ENCODE measurements at regions not wholly inside any gene's neighbourhood (a gene's known extent, or its start where the extent isn't known, plus 50 kb on each side); places are given as distances from the start of the nearest gene placed in this dataset.

DNA sequence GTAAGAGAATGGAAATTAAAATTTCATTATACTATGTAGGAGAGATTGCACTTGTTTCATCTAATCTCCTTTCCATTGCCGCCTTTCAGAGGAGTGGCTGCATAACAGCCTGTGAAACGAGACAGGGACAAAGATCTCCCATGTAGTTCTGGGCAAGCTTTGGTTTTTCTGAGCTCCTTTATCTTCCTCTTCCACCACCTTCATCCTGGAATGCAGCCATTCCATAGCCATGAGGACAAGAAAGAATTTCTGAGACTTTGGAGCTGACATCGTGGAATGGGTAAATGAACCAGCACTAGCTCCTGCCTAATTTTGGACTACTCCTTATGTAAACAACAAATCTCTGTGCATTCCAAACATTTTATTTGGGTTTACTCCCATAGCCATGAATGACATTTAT lies 1587.3 kb upstream of the TENM3 start:
- Histone ChIP-seq H3K4me1 (ENCODE audit: low read length) (no peaks in the 10 kb centered on the region), H3K9me3 (ENCODE audit: low read length) (no peaks in the 10 kb centered on the region), H3K4me3 (ENCODE audit: low read length) (no peak overlapping the region), H3K27me3 (ENCODE audit: low read length) (no peaks in the 10 kb centered on the region), H4K20me1 (ENCODE audit: insufficient read depth, low read depth, low read length) (no peaks in the 10 kb centered on the region), H3K4me2 (ENCODE audit: low read depth, low read length, poor library complexity, severe bottlenecking) (no peak overlapping the region), H2AFZ (ENCODE audit: low read length) (no peak overlapping the region), H3K36me3 (ENCODE audit: insufficient read depth, low read length) (no peaks in the 10 kb centered on the region), H3K9me2 (replicated peaks; ENCODE audit: insufficient read depth, low read length) (no peaks in the 10 kb centered on the region), H3K27ac (ENCODE audit: low read length) (no peak overlapping the region), H3K9ac (ENCODE audit: low read length) (no peak overlapping the region), H3K79me2 (ENCODE audit: low read length) (no peaks in the 10 kb centered on the region)
- DNase-seq = no peak

- DNase-seq = no peak
- no peaks in the 10 kb centered on the region for H3K79me2 ChIP-seq (ENCODE audit: low read length)
- H2AFZ ChIP-seq (ENCODE audit: low read length) = no peak overlapping the region
- H3K4me3 ChIP-seq (ENCODE audit: low read length) = no peak overlapping the region
- no peaks in the 10 kb centered on the region for H3K4me1 ChIP-seq (ENCODE audit: low read length)
- H3K9ac ChIP-seq (ENCODE audit: low read length) = no peak overlapping the region
- H3K27ac ChIP-seq (ENCODE audit: low read length) = no peak overlapping the region
- H3K36me3 ChIP-seq (ENCODE audit: insufficient read depth, low read length) = no peaks in the 10 kb centered on the region
- H4K20me1 ChIP-seq (ENCODE audit: insufficient read depth, low read depth, low read length) = no peaks in the 10 kb centered on the region
- H3K4me2 ChIP-seq (ENCODE audit: low read depth, low read length, poor library complexity, severe bottlenecking) = no peak overlapping the region
- no peaks in the 10 kb centered on the region for H3K9me2 ChIP-seq (replicated peaks; ENCODE audit: insufficient read depth, low read length)
- no peaks in the 10 kb centered on the region for H3K9me3 ChIP-seq (ENCODE audit: low read length)
- H3K27me3 ChIP-seq (ENCODE audit: low read length) = no peaks in the 10 kb centered on the region
These were observed 1585.3 kb upstream of the TENM3 start for GRCh38 chr4:180657881-180658280.

DNA sequence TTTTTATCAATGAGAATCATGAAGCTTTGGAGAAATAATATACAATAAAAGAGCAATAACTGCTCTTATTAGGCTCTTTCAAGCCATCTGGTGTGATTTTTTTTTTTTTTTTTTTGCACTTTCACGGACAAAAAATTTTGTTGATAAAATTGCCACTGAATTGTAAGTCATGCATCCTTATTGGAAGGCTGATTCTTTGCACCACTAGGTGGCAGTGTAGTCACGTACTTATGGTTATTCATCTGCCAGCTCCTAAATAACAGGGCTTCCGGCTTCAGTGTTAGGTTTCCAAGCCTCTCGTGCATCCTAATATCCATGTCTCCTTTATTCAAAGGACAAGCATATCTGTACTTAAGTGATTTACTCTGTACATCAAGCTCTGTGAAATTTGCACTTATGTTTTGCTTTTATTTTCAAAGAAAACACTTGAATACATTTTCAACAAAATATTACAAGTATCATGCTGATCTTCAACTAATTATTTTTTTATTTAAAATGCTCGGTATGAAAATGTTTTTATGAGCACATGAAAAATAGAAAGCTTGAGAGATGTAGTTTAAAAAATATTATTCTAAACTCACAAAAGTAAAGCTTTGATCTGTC lies 1578.3 kb upstream of the TENM3 start:
- Histone ChIP-seq H4K20me1 (ENCODE audit: insufficient read depth, low read depth, low read length) (no peaks in the 10 kb centered on the region), H3K4me1 (ENCODE audit: low read length) (no peaks in the 10 kb centered on the region), H3K4me2 (ENCODE audit: low read depth, low read length, poor library complexity, severe bottlenecking) (no peak overlapping the region), H3K27me3 (ENCODE audit: low read length) (no peaks in the 10 kb centered on the region), H3K9me3 (ENCODE audit: low read length) (no peaks in the 10 kb centered on the region), H3K79me2 (ENCODE audit: low read length) (no peaks in the 10 kb centered on the region), H3K9me2 (replicated peaks; ENCODE audit: insufficient read depth, low read length) (no peaks in the 10 kb centered on the region), H3K9ac (ENCODE audit: low read length) (no peak overlapping the region), H2AFZ (ENCODE audit: low read length) (no peak overlapping the region), H3K27ac (ENCODE audit: low read length) (no peak overlapping the region), H3K36me3 (ENCODE audit: insufficient read depth, low read length) (no peaks in the 10 kb centered on the region), H3K4me3 (ENCODE audit: low read length) (no peak overlapping the region)
- DNase-seq = peak; percentile 85

DNA sequence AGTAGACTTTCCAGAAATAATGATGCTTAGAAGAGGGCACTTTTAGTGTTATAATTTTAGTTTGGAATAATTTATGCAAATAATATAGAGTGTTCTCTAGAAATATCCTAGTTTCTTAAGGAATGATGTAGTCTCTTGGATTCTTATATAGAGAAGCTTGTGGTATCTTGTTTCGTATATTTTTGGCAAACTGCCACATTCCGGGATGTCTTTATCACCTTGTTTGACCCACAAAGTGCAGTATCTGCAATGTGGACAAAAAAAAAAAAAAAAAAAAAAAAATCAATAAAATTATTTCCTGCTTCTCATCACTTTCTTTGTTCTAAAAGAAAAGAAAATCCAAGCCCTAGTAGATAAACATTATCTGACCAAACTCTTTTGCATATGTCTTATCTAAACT lies 1577.7 kb upstream of the TENM3 start:
- H3K4me2 ChIP-seq (ENCODE audit: low read depth, low read length, poor library complexity, severe bottlenecking) = no peak overlapping the region
- H3K4me1 ChIP-seq (ENCODE audit: low read length) = no peaks in the 10 kb centered on the region
- H4K20me1 ChIP-seq (ENCODE audit: insufficient read depth, low read depth, low read length) = no peaks in the 10 kb centered on the region
- no peak for DNase-seq
- H3K9me2 ChIP-seq (replicated peaks; ENCODE audit: insufficient read depth, low read length) = no peaks in the 10 kb centered on the region
- no peak overlapping the region for H3K4me3 ChIP-seq (ENCODE audit: low read length)
- no peaks in the 10 kb centered on the region for H3K36me3 ChIP-seq (ENCODE audit: insufficient read depth, low read length)
- H3K9me3 ChIP-seq (ENCODE audit: low read length) = no peaks in the 10 kb centered on the region
- no peak overlapping the region for H3K27ac ChIP-seq (ENCODE audit: low read length)
- no peak overlapping the region for H3K9ac ChIP-seq (ENCODE audit: low read length)
- H2AFZ ChIP-seq (ENCODE audit: low read length) = no peak overlapping the region
- no peaks in the 10 kb centered on the region for H3K27me3 ChIP-seq (ENCODE audit: low read length)
- H3K79me2 ChIP-seq (ENCODE audit: low read length) = no peaks in the 10 kb centered on the region

GRCh38 chr4:180665994-180666824 lies 1577.0 kb upstream of the TENM3 start:
- no peaks in the 10 kb centered on the region for H3K4me1 ChIP-seq (ENCODE audit: low read length)
- peak; percentile 75 for DNase-seq
- no peaks in the 10 kb centered on the region for H3K79me2 ChIP-seq (ENCODE audit: low read length)
- H3K9me2 ChIP-seq (replicated peaks; ENCODE audit: insufficient read depth, low read length) = no peaks in the 10 kb centered on the region
- no peaks in the 10 kb centered on the region for H3K36me3 ChIP-seq (ENCODE audit: insufficient read depth, low read length)
- H2AFZ ChIP-seq (ENCODE audit: low read length) = no peak overlapping the region
- no peak overlapping the region for H3K9ac ChIP-seq (ENCODE audit: low read length)
- no peaks in the 10 kb centered on the region for H3K9me3 ChIP-seq (ENCODE audit: low read length)
- H3K4me2 ChIP-seq (ENCODE audit: low read depth, low read length, poor library complexity, severe bottlenecking) = no peak overlapping the region
- H3K27ac ChIP-seq (ENCODE audit: low read length) = no peak overlapping the region
- no peak overlapping the region for H3K4me3 ChIP-seq (ENCODE audit: low read length)
- H4K20me1 ChIP-seq (ENCODE audit: insufficient read depth, low read depth, low read length) = no peaks in the 10 kb centered on the region
- no peaks in the 10 kb centered on the region for H3K27me3 ChIP-seq (ENCODE audit: low read length)

DNA sequence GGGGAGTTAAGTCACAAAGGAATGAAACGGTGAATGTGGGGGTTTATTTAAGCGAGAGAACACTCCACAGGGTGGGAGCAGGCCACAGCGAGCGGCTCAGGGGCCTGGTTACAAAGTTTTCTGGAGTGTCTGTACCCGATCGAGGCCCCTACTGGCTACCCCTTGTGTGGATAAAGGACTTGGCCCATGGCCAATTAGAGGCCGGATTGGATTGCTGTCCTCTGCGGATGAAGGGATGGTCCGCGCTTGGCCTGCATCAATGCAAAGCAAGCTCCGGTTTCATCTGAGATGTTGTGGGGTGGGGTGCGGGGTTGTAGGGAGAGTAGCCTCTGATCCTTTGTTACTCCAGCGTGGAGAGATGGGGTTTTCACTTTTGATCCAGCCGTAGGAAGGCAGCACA lies 1574.5 kb upstream of the TENM3 start:
- no peaks in the 10 kb centered on the region for H3K27me3 ChIP-seq (ENCODE audit: low read length)

GRCh38 chr4:180669680-180670079 lies 1573.5 kb upstream of the TENM3 start:
- Histone ChIP-seq H3K4me2 (ENCODE audit: low read depth, low read length, poor library complexity, severe bottlenecking) (no peak overlapping the region), H3K27ac (ENCODE audit: low read length) (no peak overlapping the region), H2AFZ (ENCODE audit: low read length) (no peak overlapping the region), H3K36me3 (ENCODE audit: insufficient read depth, low read length) (no peaks in the 10 kb centered on the region), H3K9me3 (ENCODE audit: low read length) (no peaks in the 10 kb centered on the region), H3K79me2 (ENCODE audit: low read length) (no peaks in the 10 kb centered on the region), H4K20me1 (ENCODE audit: insufficient read depth, low read depth, low read length) (no peaks in the 10 kb centered on the region), H3K27me3 (ENCODE audit: low read length) (no peaks in the 10 kb centered on the region), H3K4me3 (ENCODE audit: low read length) (no peak overlapping the region), H3K9ac (ENCODE audit: low read length) (no peak overlapping the region), H3K4me1 (ENCODE audit: low read length) (no peaks in the 10 kb centered on the region), H3K9me2 (replicated peaks; ENCODE audit: insufficient read depth, low read length) (no peaks in the 10 kb centered on the region)
- DNase-seq = no peak

More for the DNA sequence above, 1574.5 kb upstream of the TENM3 start:
- H2AFZ ChIP-seq (ENCODE audit: low read length) = no peak overlapping the region
- no peaks in the 10 kb centered on the region for H3K4me1 ChIP-seq (ENCODE audit: low read length)
- no peaks in the 10 kb centered on the region for H3K79me2 ChIP-seq (ENCODE audit: low read length)
- H3K4me3 ChIP-seq (ENCODE audit: low read length) = no peak overlapping the region
- H3K27ac ChIP-seq (ENCODE audit: low read length) = no peak overlapping the region
- no peaks in the 10 kb centered on the region for H3K36me3 ChIP-seq (ENCODE audit: insufficient read depth, low read length)
- H3K9me3 ChIP-seq (ENCODE audit: low read length) = no peaks in the 10 kb centered on the region
- DNase-seq = no peak
- H3K4me2 ChIP-seq (ENCODE audit: low read depth, low read length, poor library complexity, severe bottlenecking) = no peak overlapping the region
- no peaks in the 10 kb centered on the region for H4K20me1 ChIP-seq (ENCODE audit: insufficient read depth, low read depth, low read length)
- H3K9me2 ChIP-seq (replicated peaks; ENCODE audit: insufficient read depth, low read length) = no peaks in the 10 kb centered on the region
- no peak overlapping the region for H3K9ac ChIP-seq (ENCODE audit: low read length)

DNA sequence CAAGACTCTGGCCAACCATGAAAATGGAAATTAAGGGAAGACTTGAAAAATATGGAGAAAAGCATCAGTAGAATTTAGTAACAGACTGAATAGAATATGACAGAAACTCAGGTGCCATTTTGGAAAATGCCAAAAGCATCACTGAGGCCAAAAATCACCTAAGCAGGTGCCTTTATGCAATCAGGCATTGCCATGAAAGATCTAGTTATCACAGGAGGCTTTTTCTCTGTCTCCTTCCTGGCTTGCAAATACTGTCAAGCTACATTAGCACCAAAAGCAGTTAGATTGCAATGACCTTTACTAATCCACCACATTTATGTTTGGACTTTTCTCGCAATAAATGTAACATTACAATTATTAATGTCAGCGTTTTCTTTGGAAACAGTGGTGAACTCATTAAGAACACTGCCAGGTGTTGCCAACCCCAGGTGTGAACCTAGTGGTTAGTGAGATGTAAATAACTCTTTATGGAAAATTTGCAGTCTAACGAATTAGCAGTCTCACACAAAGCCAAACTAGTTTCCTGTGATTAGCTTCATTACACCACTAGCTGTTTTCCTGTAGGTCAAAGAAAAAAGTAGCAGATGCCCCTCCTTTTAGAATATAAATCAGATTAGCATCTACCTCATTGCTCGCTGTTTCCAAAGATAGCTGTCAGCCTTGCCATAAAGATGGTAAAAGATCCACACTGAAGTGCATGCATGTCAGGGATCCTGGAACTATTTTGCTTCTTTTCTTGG lies 1568.4 kb upstream of the TENM3 start:
- Histone ChIP-seq H2AFZ (ENCODE audit: low read length) (no peak overlapping the region), H3K4me3 (ENCODE audit: low read length) (no peak overlapping the region)
- no peak for DNase-seq

More for the DNA sequence above, 1568.4 kb upstream of the TENM3 start:
- Histone ChIP-seq H3K4me2 (ENCODE audit: low read depth, low read length, poor library complexity, severe bottlenecking) (no peak overlapping the region), H3K9me3 (ENCODE audit: low read length) (no peaks in the 10 kb centered on the region), H3K36me3 (ENCODE audit: insufficient read depth, low read length) (no peaks in the 10 kb centered on the region), H3K9me2 (replicated peaks; ENCODE audit: insufficient read depth, low read length) (no peaks in the 10 kb centered on the region), H3K79me2 (ENCODE audit: low read length) (no peaks in the 10 kb centered on the region), H3K27me3 (ENCODE audit: low read length) (no peaks in the 10 kb centered on the region), H3K27ac (ENCODE audit: low read length) (no peak overlapping the region), H4K20me1 (ENCODE audit: insufficient read depth, low read depth, low read length) (no peaks in the 10 kb centered on the region), H3K9ac (ENCODE audit: low read length) (no peak overlapping the region), H3K4me1 (ENCODE audit: low read length) (no peaks in the 10 kb centered on the region)
